ENCODE measurements at regions not wholly inside any gene's neighbourhood (a gene's known extent, or its start where the extent isn't known, plus 50 kb on each side); places are given as distances from the start of the nearest gene placed in this dataset.

GRCh38 chr5:74478328-74478727 lies 162.2 kb downstream of the ENC1 start:
- TF ChIP-seq CTCF (IDR thresholded peaks at IDR 0.05; ENCODE audit: low read depth, low read length) = no peak
- H3K4me3 ChIP-seq (ENCODE audit: low read depth, low read length) = no peak overlapping the region
- in situ Hi-C loops (cut with HindIII; ENCODE audit: low sequenced_read_pairs) = no loop called here
- DNase-seq (ENCODE audit: low read depth, low spot score) = no peak

- DNase-seq (ENCODE audit: low read depth, low spot score) = no peak
- no peak for TF ChIP-seq CTCF (IDR thresholded peaks at IDR 0.05; ENCODE audit: low read depth, low read length)
- in situ Hi-C loops (cut with HindIII; ENCODE audit: low sequenced_read_pairs) = no loop called here
- H3K4me3 ChIP-seq (ENCODE audit: low read depth, low read length) = no peak overlapping the region
Measured at GRCh38 chr5:74477761-74478160, 162.8 kb downstream of the ENC1 start.

GRCh38 chr5:74476819-74477453 lies 163.6 kb downstream of the ENC1 start:
- no peak for TF ChIP-seq CTCF (IDR thresholded peaks at IDR 0.05; ENCODE audit: low read depth, low read length)
- DNase-seq (ENCODE audit: low read depth, low spot score) = no peak
- in situ Hi-C loops (cut with HindIII; ENCODE audit: low sequenced_read_pairs) = no loop called here
- no peak overlapping the region for H3K4me3 ChIP-seq (ENCODE audit: low read depth, low read length)

DNA sequence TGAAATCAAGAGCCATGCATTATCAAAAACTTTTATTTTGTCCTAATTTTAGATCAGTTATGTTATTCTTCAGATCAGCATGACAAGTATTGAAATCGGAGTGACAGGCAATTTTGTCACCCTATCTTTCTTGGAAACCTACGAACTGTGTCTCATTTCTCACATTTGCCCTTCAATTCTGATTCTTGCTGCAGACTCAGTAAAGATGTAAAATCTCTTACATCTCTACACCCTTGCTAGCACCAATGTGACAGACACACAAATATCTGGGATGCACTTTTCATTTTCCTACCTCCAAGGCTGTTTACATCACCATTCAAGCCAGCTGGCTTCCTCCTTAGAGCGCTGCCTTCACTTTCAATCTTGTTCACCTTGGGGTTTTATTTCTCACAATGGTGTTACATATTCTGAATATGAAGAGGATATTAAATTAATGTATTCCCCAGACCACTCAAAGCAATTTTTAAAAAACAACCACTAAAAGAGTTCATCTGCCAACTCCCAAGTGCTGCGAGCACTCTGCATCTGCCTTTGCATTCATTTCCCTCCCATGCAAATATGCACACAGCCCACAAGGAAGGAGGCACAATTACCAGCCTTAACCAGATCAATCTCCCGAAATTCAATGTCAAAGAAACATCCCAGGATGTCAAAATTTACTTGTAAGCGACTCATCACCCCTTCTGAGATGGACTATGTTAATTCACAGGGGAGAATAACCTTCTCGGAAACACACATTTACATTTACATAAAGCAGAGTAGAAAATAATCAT lies 164.3 kb downstream of the ENC1 start:
- in situ Hi-C loops (cut with HindIII; ENCODE audit: low sequenced_read_pairs) = no loop called here
- TF ChIP-seq CTCF (IDR thresholded peaks at IDR 0.05; ENCODE audit: low read depth, low read length) = no peak
- DNase-seq (ENCODE audit: low read depth, low spot score) = no peak
- no peak overlapping the region for H3K4me3 ChIP-seq (ENCODE audit: low read depth, low read length)

- no peak overlapping the region for H3K4me3 ChIP-seq (ENCODE audit: low read depth, low read length)
- no peak for TF ChIP-seq CTCF (IDR thresholded peaks at IDR 0.05; ENCODE audit: low read depth, low read length)
- in situ Hi-C loops (cut with HindIII; ENCODE audit: low sequenced_read_pairs) = no loop called here
- DNase-seq (ENCODE audit: low read depth, low spot score) = no peak
Measured at GRCh38 chr5:74471875-74472274, 168.7 kb downstream of the ENC1 start.

- in situ Hi-C loops (cut with HindIII; ENCODE audit: low sequenced_read_pairs) = no loop called here
- H3K4me3 ChIP-seq (ENCODE audit: low read depth, low read length) = no peak overlapping the region
- no peak for DNase-seq (ENCODE audit: low read depth, low spot score)
- no peak for TF ChIP-seq CTCF (IDR thresholded peaks at IDR 0.05; ENCODE audit: low read depth, low read length)
Measured at GRCh38 chr5:74469234-74469994, 171.1 kb downstream of the ENC1 start.

Data from astrocyte of the spinal cord (primary cell).